ENCODE measurements at regions not wholly inside any gene's neighbourhood (a gene's known extent, or its start where the extent isn't known, plus 50 kb on each side); places are given as distances from the start of the nearest gene placed in this dataset.

- TF ChIP-seq, protein P1, sequence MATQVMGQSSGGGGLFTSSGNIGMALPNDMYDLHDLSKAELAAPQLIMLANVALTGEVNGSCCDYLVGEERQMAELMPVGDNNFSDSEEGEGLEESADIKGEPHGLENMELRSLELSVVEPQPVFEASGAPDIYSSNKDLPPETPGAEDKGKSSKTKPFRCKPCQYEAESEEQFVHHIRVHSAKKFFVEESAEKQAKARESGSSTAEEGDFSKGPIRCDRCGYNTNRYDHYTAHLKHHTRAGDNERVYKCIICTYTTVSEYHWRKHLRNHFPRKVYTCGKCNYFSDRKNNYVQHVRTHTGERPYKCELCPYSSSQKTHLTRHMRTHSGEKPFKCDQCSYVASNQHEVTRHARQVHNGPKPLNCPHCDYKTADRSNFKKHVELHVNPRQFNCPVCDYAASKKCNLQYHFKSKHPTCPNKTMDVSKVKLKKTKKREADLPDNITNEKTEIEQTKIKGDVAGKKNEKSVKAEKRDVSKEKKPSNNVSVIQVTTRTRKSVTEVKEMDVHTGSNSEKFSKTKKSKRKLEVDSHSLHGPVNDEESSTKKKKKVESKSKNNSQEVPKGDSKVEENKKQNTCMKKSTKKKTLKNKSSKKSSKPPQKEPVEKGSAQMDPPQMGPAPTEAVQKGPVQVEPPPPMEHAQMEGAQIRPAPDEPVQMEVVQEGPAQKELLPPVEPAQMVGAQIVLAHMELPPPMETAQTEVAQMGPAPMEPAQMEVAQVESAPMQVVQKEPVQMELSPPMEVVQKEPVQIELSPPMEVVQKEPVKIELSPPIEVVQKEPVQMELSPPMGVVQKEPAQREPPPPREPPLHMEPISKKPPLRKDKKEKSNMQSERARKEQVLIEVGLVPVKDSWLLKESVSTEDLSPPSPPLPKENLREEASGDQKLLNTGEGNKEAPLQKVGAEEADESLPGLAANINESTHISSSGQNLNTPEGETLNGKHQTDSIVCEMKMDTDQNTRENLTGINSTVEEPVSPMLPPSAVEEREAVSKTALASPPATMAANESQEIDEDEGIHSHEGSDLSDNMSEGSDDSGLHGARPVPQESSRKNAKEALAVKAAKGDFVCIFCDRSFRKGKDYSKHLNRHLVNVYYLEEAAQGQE (IDR thresholded peaks at IDR 0.05; ENCODE audit: borderline replicate concordance): no peak
- TF ChIP-seq, protein P1 (CRISPR knock-in tag; IDR thresholded peaks at IDR 0.05; ENCODE audit: low read depth): no peak
- no peak for TF ChIP-seq TAF1 (IDR thresholded peaks at IDR 0.05; ENCODE audit: control insufficient read depth, extremely low read depth, insufficient read depth, low read length, severe bottlenecking)
- TF ChIP-seq ETS1 (conservative IDR thresholded peaks at IDR 0.05; ENCODE audit: control insufficient read depth, low read depth, low read length): no peak
- TF ChIP-seq CSDE1 (IDR thresholded peaks at IDR 0.05): no peak
Observed at GRCh38 chr3:5411786-5412185, 224.3 kb downstream of the EDEM1 start (continued).
